GM08714 (cell line): ENCODE measurements at regions not wholly inside any gene's neighbourhood (a gene's known extent, or its start where the extent isn't known, plus 50 kb on each side); places are given as distances from the start of the nearest gene placed in this dataset.

Source experiments
- H3K4me3 ChIP-seq: fragments of 200-500 bp; sonication (Bioruptor generic); 2 replicates; pipeline ENCODE4 v1.5.1; 2014; ENCODE audit warnings: mild to moderate bottlenecking, low read length, inconsistent platforms
- ZNF274 ChIP-seq: IDR thresholded peaks from 2 replicates; pipeline ENCODE4 v1.6.1; 2012; ENCODE audit warnings: mild to moderate bottlenecking, low read depth, low read length

DNA sequence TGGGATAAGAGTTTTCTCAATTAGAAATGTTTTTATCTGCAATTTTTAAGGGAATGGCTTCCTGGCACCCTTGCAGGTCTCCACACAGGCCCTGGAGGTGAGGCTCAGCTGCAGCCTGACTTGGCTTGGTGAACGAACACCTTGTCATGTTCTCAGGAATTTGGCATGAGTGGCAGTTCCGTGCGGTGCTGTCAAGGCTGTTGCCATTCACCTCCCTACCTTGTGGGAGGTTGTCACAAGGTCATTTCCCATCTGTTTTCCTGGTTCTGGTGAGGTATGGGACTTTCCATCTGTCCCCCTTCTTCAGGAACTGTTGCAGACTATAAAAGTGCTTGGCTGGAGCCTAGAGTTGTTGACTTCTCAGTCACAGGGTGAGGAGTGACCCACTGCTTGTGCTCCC lies 82.9 kb downstream of the ELOVL4 start:
- no peak for TF ChIP-seq ZNF274
- no peak overlapping the region for H3K4me3 ChIP-seq

- no peak overlapping the region for H3K4me3 ChIP-seq
- no peak for TF ChIP-seq ZNF274
These were observed 83.4 kb downstream of the ELOVL4 start for GRCh38 chr6:79864001-79864400.

DNA sequence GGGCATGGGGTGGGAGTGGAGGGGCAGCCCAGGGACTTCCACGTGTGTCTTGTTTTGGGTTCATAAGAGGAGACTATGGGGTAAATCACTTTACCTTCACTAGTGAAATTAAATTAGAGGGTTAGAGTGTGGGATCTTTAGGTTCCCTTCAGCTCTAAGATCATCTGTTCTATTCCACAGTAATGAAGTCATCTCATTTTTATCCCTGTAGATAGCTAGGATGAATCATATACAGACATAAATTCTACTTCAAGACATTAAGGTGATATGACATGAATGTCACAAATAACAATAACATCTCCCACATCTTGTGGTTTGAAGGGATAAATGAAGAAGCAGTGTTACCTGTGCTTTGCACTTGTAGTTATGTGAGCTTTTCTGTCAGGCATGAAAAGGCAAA lies 83.8 kb downstream of the ELOVL4 start:
- H3K4me3 ChIP-seq, result no peak overlapping the region
- TF ChIP-seq ZNF274, result no peak

- TF ChIP-seq ZNF274, result no peak
These were observed 84.6 kb downstream of the ELOVL4 start for GRCh38 chr6:79862711-79863110.

GRCh38 chr6:79862126-79862525 lies 85.2 kb downstream of the ELOVL4 start:
- no peak for TF ChIP-seq ZNF274

More at GRCh38 chr6:79862711-79863110, 84.6 kb downstream of the ELOVL4 start:
- H3K4me3 ChIP-seq, result no peak overlapping the region

GRCh38 chr6:79861023-79861422 lies 86.3 kb downstream of the ELOVL4 start:
- no peak for TF ChIP-seq ZNF274

More at GRCh38 chr6:79862126-79862525, 85.2 kb downstream of the ELOVL4 start:
- H3K4me3 ChIP-seq, result no peak overlapping the region

GRCh38 chr6:79847426-79847825 lies 99.9 kb downstream of the ELOVL4 start:
- TF ChIP-seq ZNF274, result no peak
- no peak overlapping the region for H3K4me3 ChIP-seq

More at GRCh38 chr6:79861023-79861422, 86.3 kb downstream of the ELOVL4 start:
- H3K4me3 ChIP-seq, result no peak overlapping the region

DNA sequence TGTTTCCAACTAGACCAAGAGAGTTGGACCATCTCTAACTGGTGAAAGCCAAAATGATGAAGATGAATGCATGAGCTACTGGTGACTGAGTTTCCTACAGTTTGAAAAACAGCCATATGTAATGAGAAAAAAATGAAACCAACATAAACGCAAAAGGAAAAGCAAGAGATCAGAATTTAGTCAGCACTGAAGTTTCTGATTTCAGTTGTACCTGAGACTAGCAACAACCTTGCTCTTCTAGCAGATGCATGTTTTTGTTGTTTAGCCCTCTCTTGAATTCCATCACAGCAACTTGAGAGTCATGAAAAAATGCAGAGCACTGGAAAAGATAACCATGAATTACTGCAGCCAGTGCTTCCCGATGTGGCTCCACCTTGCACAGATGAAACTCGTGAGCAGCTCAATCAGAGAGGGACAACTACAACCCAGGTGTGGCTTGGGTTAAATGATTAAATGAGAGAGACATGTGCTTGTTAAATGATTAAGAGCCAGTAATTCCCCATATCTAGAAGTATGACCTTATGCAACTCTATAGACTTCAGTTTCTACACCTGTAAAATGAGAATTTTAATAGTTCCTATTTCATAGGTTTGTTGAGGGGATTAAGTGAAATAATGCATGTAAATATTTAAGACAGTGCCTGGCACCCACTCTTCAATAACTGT lies 104.8 kb downstream of the ELOVL4 start:
- TF ChIP-seq ZNF274, result no peak
- no peak overlapping the region for H3K4me3 ChIP-seq

DNA sequence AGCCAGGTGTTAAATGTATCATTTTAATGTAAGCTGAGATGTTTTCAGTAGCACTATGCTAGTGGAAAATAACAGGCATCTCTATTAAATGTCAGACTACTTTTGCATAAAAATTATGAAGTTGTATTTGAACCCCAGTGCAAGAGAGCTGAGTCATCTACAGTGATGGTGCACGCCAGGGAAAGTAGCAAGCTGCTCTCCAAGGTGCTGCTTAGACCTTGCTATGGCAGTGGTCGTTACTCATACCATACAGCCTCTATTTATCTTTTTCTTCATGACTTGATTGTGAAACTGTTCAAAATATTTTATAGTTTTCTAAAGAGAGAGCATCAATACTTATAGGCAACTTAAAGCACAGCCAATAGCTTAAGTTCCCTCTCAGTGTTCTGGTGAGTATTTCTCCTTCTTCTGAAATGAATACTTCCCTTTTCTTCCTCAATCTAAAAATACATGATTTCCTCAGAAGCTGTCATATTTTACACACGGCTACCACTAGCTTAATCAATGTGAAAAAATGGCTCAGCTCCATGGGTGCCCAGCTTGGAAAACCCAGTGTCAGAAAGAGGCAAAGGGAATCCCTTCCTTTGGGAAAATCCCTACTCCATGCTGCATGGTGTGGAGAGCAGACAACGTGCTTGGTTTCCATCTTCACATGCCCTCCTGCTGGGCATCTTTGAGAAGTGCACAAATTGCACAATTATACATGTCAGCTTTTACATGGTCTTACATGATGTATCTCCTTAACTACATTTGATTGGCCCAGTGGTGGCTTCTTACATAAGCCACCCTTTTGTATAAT lies 105.6 kb downstream of the ELOVL4 start:
- no peak overlapping the region for H3K4me3 ChIP-seq
- no peak for TF ChIP-seq ZNF274

DNA sequence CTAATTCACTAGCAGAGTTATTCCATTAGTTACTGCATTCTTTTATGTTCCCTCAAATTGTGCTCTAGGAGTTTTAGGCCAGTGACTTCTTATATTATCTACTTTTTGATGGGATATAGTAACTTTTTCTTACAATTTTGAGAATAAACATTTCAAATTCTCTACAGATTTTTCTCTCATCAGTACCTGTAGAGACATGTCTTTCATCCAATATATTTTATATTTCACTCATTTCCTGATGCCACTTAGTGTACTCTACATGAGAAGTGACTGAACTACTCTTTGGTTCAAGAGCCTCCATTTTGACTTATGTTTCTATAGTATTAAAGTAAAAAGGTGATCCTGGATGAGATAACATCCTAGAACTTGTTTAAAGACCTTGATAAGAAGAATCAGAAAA lies 108.5 kb downstream of the ELOVL4 start:
- no peak for TF ChIP-seq ZNF274
- no peak overlapping the region for H3K4me3 ChIP-seq

DNA sequence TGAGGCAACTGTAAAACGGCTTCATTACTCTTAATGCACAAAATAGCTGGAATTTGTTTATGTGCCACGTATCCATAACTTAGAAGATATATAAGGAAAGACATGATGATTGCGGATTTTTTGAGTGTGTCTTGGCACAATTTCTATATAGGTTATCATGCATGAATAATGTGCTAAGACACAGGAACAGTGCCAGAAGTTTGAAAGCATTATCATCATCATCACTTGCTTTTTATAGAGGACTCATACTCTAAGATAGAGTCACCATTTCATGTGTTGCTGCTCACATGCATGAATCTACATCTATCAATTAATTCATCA lies 113.4 kb downstream of the ELOVL4 start:
- no peak for TF ChIP-seq ZNF274
- no peak overlapping the region for H3K4me3 ChIP-seq

GRCh38 chr6:79833264-79833963 lies 113.9 kb downstream of the ELOVL4 start:
- no peak for TF ChIP-seq ZNF274
- no peak overlapping the region for H3K4me3 ChIP-seq

DNA sequence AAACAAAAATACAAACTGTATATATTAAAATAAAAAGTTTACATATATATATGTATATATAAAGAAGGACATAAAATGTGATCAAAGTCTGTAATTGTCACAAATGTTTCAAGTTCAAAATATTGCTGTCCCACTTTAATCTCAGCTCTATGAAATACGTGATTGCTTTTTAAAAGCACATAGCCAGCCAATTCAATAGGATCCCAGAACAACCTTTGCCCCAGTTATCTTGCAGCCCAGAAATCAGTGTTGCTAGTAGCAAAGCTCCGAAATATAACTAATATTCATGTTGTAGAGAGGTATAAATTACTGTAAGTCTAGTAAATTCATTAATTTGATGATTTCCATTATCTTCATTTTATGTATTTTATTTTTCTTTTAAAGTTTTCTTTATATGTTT lies 114.6 kb downstream of the ELOVL4 start:
- no peak for TF ChIP-seq ZNF274
- no peak overlapping the region for H3K4me3 ChIP-seq

DNA sequence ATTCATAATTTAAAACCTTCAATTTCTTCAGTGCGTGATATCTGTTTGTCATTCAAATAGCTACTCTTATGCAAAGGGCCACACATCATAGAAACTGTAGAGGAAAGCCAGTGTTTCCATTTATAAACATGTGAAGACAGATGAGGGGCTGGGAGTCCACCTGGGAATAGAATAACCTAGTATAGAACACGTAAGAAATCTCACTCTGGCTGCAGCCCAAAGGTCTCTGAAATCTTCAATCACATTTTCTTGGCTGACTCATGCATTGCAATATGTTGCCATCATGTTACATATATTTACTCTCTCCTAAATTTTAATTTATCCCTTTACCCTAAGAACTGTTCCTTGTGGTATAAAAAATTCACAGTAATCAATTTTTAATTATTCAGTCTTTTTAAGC lies 123.2 kb downstream of the ELOVL4 start:
- H3K4me3 ChIP-seq, result no peak overlapping the region
- no peak for TF ChIP-seq ZNF274

DNA sequence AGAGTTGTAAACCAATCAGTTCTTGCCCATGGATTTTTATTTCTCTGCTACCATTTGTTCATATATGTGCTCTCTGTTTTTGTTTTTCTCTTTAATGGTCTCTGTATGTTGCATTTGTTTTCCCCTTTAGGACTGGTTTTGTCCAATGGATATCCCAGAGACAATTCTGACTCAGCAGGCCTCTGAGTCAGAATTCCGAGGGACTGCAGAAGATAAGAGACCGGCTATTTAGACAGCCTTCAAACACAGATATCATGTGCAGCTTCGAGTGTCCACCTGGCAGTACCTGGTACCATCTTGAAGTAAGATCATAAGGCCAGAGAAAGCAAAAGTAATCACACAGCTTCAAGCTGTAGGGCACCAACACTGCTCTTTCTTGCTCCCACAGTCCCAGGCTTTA lies 125.5 kb downstream of the ELOVL4 start:
- no peak for TF ChIP-seq ZNF274
- no peak overlapping the region for H3K4me3 ChIP-seq
